Testis (tissue), 2 donors: ENCODE measurements at regions not wholly inside any gene's neighbourhood (a gene's known extent, or its start where the extent isn't known, plus 50 kb on each side); places are given as distances from the start of the nearest gene placed in this dataset.

Experiments
- DNase-seq: peaks from one replicate; pipeline ENCODE4 v3.0.0-alpha.2; 2019
- H3K27ac ChIP-seq, 2 donors: fragments of 200-600 bp; sonication (generic); one replicate each; pipeline ENCODE4 v1.5.1; 2019
- H3K27me3 ChIP-seq: fragments of 200-600 bp; sonication (generic); one replicate; pipeline ENCODE4 v1.5.1; 2019
- H3K36me3 ChIP-seq: fragments of 200-600 bp; sonication (generic); one replicate; pipeline ENCODE4 v1.5.1; 2017; ENCODE audit warnings: low read depth; ENCODE audit errors: missing control alignments
- H3K4me1 ChIP-seq: fragments of 200-600 bp; sonication (generic); one replicate; pipeline ENCODE4 v1.5.1; 2019
- H3K4me3 ChIP-seq, 2 donors: fragments of 200-600 bp; sonication (generic); one replicate each; pipeline ENCODE4 v1.5.1; 2017 to 2019
- H3K9me3 ChIP-seq: fragments of 200-600 bp; sonication (generic); one replicate; pipeline ENCODE4 v1.5.1; 2017
- POLR2A ChIP-seq: fragments of 450-650 bp; IDR thresholded peaks from one replicate; pipeline ENCODE4 v1.6.1; 2017; ENCODE audit warnings: antibody characterized with exemption, mild to moderate bottlenecking, moderate library complexity
- WGBS, 2 donors: methylation state at CpG; one replicate each; pipeline ENCODE4 v1.1.5; 2018; 5-methylcytosine and 5-hydroxymethylcytosine counted together
- intact Hi-C: fragments of 100-400 bp; cut with DNase I; formaldehyde crosslinking; loops from one replicate; pipeline ENCODE4 v1.15.1; 2023; ENCODE audit warnings: low total_unique reads
- small RNA-seq, 2 donors: library from RNA; depleted of rRNA; stranded (forward); fragments of <200 nt; gene quantifications; one replicate each; pipeline ENCODE3, GENCODE V24; 2016
- TF ChIP-seq, protein P1 (sequence below), 3 experiments: fragments of 450-650 bp in 2 of 3; fragments of 200-600 bp in 1 of 3; sonication (generic) in 1 of 3; IDR thresholded peaks; one replicate each; pipeline ENCODE4 v1.5.1; 2016 to 2019; ENCODE audit warnings: antibody characterized with exemption in 3 of 3, mild to moderate bottlenecking in 2 of 3, moderate library complexity in 1 of 3

DNA sequence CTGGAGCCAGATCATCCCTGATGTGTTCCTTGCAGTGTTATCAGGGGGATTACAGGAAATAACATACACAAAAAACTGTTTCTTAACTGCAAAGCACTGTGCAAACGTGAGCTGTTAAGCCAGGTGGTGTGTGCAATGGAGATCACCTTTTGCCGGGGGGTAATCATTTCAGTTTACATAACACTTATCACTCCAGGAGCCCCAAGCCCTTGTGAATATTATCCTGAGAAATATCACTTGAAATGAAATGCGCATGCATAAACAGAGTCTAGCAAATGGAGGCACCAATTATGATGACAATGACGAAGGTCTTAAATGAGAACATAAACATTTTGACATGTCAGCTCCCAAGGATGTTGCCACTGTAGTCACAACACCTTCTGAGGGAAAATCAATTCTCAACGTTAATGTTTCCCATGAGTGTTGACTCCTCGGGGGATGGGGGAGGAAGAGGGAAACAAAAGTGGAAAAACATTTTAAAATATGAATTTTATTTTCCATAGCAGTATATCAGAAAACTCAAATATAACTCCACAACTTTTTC is 54.5 kb upstream of the RAD23B start:
- intact Hi-C loops, result no loop called here
- no peak for DNase-seq

DNA sequence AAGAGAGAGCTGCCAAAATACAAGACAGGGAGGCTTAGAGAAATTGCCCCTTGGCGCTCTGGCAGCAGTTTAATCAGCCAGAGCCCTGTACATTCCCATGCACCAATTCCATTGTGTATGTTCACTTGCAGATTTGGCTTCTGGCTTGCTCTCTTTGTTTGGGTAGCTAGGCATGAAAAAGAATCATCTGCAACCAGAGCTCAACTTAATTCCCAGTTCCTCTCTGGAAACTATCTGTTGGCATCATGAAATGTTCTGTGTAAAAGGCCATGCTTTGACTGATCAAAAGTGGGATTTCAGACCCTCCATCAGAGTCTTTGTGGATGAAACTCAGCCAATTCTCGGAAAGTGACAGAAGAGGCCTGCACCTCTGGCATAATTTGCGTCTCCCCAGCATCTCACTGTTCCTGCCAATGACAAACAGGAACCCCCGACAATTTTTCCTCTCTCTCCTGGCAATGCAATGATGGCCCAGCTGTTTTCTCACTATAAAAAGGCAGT is 53.8 kb upstream of the RAD23B start:
- Histone ChIP-seq H3K9me3 (no peaks in the 10 kb centered on the region), H3K27ac (no peak overlapping the region)

More for the DNA sequence above, 54.5 kb upstream of the RAD23B start:
- Histone ChIP-seq H3K36me3 (no peaks in the 10 kb centered on the region), H3K27ac (no peak overlapping the region), H3K27me3 (no peaks in the 10 kb centered on the region), H3K4me1 (no peaks in the 10 kb centered on the region), H3K4me3 (no peak overlapping the region), H3K9me3 (no peaks in the 10 kb centered on the region)
- no peak for TF ChIP-seq POLR2A
- TF ChIP-seq, protein P1, sequence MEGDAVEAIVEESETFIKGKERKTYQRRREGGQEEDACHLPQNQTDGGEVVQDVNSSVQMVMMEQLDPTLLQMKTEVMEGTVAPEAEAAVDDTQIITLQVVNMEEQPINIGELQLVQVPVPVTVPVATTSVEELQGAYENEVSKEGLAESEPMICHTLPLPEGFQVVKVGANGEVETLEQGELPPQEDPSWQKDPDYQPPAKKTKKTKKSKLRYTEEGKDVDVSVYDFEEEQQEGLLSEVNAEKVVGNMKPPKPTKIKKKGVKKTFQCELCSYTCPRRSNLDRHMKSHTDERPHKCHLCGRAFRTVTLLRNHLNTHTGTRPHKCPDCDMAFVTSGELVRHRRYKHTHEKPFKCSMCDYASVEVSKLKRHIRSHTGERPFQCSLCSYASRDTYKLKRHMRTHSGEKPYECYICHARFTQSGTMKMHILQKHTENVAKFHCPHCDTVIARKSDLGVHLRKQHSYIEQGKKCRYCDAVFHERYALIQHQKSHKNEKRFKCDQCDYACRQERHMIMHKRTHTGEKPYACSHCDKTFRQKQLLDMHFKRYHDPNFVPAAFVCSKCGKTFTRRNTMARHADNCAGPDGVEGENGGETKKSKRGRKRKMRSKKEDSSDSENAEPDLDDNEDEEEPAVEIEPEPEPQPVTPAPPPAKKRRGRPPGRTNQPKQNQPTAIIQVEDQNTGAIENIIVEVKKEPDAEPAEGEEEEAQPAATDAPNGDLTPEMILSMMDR (IDR thresholded peaks at IDR 0.05), result no peak
- 73 to 75% methylated on average over 6 of the region's 6 CpGs for WGBS, 2 donors

More for the DNA sequence above, 53.8 kb upstream of the RAD23B start:
- WGBS, 2 donors, result 77 to 85% methylated on average over 4 of the region's 4 CpGs
- H3K4me1 ChIP-seq, result no peaks in the 10 kb centered on the region
- H3K4me3 ChIP-seq, result no peak overlapping the region
- no peak for DNase-seq
- no peaks in the 10 kb centered on the region for H3K36me3 ChIP-seq
- TF ChIP-seq, protein P1 (IDR thresholded peaks at IDR 0.05), result no peak
- TF ChIP-seq POLR2A, result no peak
- intact Hi-C loops, result no loop called here
- H3K27me3 ChIP-seq, result no peaks in the 10 kb centered on the region

Small RNA genes lying in the stretch of these regions (small RNA-seq; reads per million reads assigned to genes)
- 0 reads per million in 2 donors for gene AL807761.1
